ENCODE measurements at regions not wholly inside any gene's neighbourhood (a gene's known extent, or its start where the extent isn't known, plus 50 kb on each side); places are given as distances from the start of the nearest gene placed in this dataset.

DNA sequence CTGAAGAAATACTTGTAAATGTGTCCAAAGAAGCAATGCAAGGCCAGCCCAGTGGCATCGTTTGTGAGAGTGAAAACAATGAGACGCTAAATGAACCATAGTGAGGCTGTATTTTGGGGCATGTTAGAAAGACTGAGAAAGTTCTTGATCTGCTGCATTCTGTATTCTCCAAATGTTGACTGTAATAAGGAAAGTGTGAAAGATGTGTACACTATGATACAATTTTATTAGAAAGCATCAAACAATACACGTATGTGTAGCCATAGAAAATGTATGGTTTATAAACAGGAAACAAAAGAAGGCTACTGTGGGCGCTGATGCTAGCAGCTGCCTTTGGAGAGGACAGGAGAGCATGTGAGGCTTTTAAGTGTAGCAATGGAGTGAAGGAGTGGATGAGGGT, 233.5 kb upstream of the E2F8 start:
- no peak for TF ChIP-seq TCF12 (IDR thresholded peaks at IDR 0.05; ENCODE audit: low read depth)
- TF ChIP-seq CREB1 (IDR thresholded peaks at IDR 0.05; ENCODE audit: low read depth), result no peak
- TF ChIP-seq EGR1 (IDR thresholded peaks at IDR 0.05), result no peak
- TF ChIP-seq, protein P1, sequence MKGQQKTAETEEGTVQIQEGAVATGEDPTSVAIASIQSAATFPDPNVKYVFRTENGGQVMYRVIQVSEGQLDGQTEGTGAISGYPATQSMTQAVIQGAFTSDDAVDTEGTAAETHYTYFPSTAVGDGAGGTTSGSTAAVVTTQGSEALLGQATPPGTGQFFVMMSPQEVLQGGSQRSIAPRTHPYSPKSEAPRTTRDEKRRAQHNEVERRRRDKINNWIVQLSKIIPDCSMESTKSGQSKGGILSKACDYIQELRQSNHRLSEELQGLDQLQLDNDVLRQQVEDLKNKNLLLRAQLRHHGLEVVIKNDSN (IDR thresholded peaks at IDR 0.05), result no peak
- no peak for TF ChIP-seq EP300 (IDR thresholded peaks at IDR 0.05; ENCODE audit: borderline replicate concordance)
- TF ChIP-seq, protein P2, sequence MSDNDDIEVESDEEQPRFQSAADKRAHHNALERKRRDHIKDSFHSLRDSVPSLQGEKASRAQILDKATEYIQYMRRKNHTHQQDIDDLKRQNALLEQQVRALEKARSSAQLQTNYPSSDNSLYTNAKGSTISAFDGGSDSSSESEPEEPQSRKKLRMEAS (IDR thresholded peaks at IDR 0.05), result no peak
- no peak for TF ChIP-seq TAF1 (IDR thresholded peaks at IDR 0.05; ENCODE audit: low read depth)
- no peak for TF ChIP-seq ZBTB7A (IDR thresholded peaks at IDR 0.05; ENCODE audit: low read depth)
- TF ChIP-seq TEAD4 (IDR thresholded peaks at IDR 0.05), result no peak
- TF ChIP-seq, protein P3, sequence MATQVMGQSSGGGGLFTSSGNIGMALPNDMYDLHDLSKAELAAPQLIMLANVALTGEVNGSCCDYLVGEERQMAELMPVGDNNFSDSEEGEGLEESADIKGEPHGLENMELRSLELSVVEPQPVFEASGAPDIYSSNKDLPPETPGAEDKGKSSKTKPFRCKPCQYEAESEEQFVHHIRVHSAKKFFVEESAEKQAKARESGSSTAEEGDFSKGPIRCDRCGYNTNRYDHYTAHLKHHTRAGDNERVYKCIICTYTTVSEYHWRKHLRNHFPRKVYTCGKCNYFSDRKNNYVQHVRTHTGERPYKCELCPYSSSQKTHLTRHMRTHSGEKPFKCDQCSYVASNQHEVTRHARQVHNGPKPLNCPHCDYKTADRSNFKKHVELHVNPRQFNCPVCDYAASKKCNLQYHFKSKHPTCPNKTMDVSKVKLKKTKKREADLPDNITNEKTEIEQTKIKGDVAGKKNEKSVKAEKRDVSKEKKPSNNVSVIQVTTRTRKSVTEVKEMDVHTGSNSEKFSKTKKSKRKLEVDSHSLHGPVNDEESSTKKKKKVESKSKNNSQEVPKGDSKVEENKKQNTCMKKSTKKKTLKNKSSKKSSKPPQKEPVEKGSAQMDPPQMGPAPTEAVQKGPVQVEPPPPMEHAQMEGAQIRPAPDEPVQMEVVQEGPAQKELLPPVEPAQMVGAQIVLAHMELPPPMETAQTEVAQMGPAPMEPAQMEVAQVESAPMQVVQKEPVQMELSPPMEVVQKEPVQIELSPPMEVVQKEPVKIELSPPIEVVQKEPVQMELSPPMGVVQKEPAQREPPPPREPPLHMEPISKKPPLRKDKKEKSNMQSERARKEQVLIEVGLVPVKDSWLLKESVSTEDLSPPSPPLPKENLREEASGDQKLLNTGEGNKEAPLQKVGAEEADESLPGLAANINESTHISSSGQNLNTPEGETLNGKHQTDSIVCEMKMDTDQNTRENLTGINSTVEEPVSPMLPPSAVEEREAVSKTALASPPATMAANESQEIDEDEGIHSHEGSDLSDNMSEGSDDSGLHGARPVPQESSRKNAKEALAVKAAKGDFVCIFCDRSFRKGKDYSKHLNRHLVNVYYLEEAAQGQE (IDR thresholded peaks at IDR 0.05; ENCODE audit: low read depth), result no peak
- TF ChIP-seq FOXM1 (IDR thresholded peaks at IDR 0.05; ENCODE audit: borderline replicate concordance, low read depth), result no peak
- no peak for TF ChIP-seq RAD21 (IDR thresholded peaks at IDR 0.05; ENCODE audit: low read depth)
- no peak for TF ChIP-seq NFIC (IDR thresholded peaks at IDR 0.05)
- TF ChIP-seq YY1 (IDR thresholded peaks at IDR 0.05; ENCODE audit: low read depth), result no peak
- TF ChIP-seq CEBPB (IDR thresholded peaks at IDR 0.05), result no peak

DNA sequence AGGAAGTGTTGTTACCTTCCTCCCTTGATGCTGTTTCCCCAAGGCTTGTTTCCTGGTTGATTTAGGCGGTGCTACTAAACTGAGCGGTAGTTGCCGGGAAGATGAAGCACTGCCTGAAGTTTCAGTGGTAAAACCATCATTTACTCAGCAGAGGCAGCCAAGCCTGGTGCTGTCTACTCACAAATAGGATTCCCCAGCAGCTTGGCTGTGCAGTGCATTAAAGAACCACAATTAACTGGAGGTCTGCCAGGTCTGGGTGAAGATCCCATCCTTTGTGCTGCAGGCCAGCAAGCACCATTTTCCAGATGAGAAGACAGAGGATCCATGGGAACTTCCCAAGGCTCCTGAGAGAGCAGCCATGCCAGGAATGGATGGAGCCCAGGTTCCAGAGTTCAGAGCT, 231.9 kb upstream of the E2F8 start:
- TF ChIP-seq EGR1 (IDR thresholded peaks at IDR 0.05) (no peak), CEBPB (IDR thresholded peaks at IDR 0.05) (no peak)

DNA sequence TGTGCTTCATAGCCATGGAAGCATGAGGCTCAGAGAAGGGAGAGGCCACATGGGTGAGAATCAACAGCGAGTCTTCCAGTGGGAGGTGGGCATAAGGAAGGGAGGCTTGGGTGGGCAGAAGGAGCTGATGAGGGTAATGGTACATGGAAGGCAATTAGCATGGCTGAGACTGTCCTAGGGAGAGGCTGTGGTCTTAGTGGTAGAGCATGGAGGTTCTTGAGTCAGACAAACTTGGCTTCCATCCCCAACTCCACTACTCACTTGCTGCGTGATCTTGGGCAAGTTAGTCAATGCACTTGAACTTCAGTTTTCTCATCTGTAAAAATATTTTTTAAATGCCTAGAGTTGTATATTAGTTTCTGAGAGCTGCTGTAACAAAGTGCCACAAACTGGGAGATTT, 227.2 kb upstream of the E2F8 start:
- TF ChIP-seq, protein P2 (IDR thresholded peaks at IDR 0.05), result no peak
- TF ChIP-seq, protein P1 (IDR thresholded peaks at IDR 0.05), result no peak
- no peak for TF ChIP-seq TEAD4 (IDR thresholded peaks at IDR 0.05)
- no peak for TF ChIP-seq EGR1 (IDR thresholded peaks at IDR 0.05)
- no peak for TF ChIP-seq CREB1 (IDR thresholded peaks at IDR 0.05; ENCODE audit: low read depth)
- TF ChIP-seq, protein P3 (IDR thresholded peaks at IDR 0.05; ENCODE audit: low read depth), result no peak
- TF ChIP-seq TCF12 (IDR thresholded peaks at IDR 0.05; ENCODE audit: low read depth), result no peak
- no peak for TF ChIP-seq YY1 (IDR thresholded peaks at IDR 0.05; ENCODE audit: low read depth)
- no peak for TF ChIP-seq NFIC (IDR thresholded peaks at IDR 0.05)
- TF ChIP-seq RAD21 (IDR thresholded peaks at IDR 0.05; ENCODE audit: low read depth), result no peak
- TF ChIP-seq TAF1 (IDR thresholded peaks at IDR 0.05; ENCODE audit: low read depth), result no peak
- no peak for TF ChIP-seq ZBTB7A (IDR thresholded peaks at IDR 0.05; ENCODE audit: low read depth)
- no peak for TF ChIP-seq FOXM1 (IDR thresholded peaks at IDR 0.05; ENCODE audit: borderline replicate concordance, low read depth)
- no peak for TF ChIP-seq CEBPB (IDR thresholded peaks at IDR 0.05)
- TF ChIP-seq EP300 (IDR thresholded peaks at IDR 0.05; ENCODE audit: borderline replicate concordance), result no peak

DNA sequence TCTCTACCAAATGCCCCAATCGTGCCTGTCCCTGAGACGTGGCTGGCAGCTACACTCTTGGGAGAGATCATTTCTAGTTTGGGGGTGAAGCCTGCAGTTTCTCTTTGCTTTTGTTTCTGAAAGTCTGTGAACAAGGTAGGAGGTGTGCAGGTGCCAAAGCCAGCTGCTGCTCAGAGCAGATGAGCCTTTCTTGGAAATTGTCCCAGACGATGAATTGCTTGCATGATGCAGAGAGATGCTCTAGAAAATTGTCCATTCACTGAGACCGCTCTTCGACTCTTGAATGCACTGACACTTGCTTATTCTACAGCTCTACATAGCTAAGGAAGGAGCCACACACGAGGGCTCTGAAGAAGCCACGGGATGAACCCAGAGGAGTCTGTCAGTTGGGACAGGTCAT, 225.6 kb upstream of the E2F8 start:
- no peak for TF ChIP-seq CEBPB (IDR thresholded peaks at IDR 0.05)
- no peak for TF ChIP-seq CREB1 (IDR thresholded peaks at IDR 0.05; ENCODE audit: low read depth)
- no peak for TF ChIP-seq EP300 (IDR thresholded peaks at IDR 0.05; ENCODE audit: borderline replicate concordance)
- TF ChIP-seq, protein P1 (IDR thresholded peaks at IDR 0.05), result no peak
- no peak for TF ChIP-seq ZBTB7A (IDR thresholded peaks at IDR 0.05; ENCODE audit: low read depth)
- TF ChIP-seq, protein P2 (IDR thresholded peaks at IDR 0.05), result no peak
- no peak for TF ChIP-seq TEAD4 (IDR thresholded peaks at IDR 0.05)
- no peak for TF ChIP-seq FOXM1 (IDR thresholded peaks at IDR 0.05; ENCODE audit: borderline replicate concordance, low read depth)
- no peak for TF ChIP-seq YY1 (IDR thresholded peaks at IDR 0.05; ENCODE audit: low read depth)
- TF ChIP-seq NFIC (IDR thresholded peaks at IDR 0.05), result no peak
- no peak for TF ChIP-seq TAF1 (IDR thresholded peaks at IDR 0.05; ENCODE audit: low read depth)
- TF ChIP-seq TCF12 (IDR thresholded peaks at IDR 0.05; ENCODE audit: low read depth), result no peak
- TF ChIP-seq EGR1 (IDR thresholded peaks at IDR 0.05), result no peak
- no peak for TF ChIP-seq RAD21 (IDR thresholded peaks at IDR 0.05; ENCODE audit: low read depth)
- TF ChIP-seq, protein P3 (IDR thresholded peaks at IDR 0.05; ENCODE audit: low read depth), result no peak

Data from Ishikawa (cell line).